NCI-H345 treated with DMSO at 0.1 percent for 48 hours (cell line): ENCODE measurements at regions not wholly inside any gene's neighbourhood (a gene's known extent, or its start where the extent isn't known, plus 50 kb on each side); places are given as distances from the start of the nearest gene placed in this dataset.

Experiments
- DNase-seq: peaks from one replicate; lab custom pipeline; 2025; ENCODE audit not compliant: unreplicated experiment; lab: John Stamatoyannopoulos, UW

- no peak for DNase-seq
These were observed 151.1 kb downstream of the LRRC70 start for GRCh38 chr5:62729675-62730074.

- DNase-seq: no peak
These were observed 149.2 kb downstream of the LRRC70 start for GRCh38 chr5:62727861-62728260.

GRCh38 chr5:62727184-62727583 is 148.6 kb downstream of the LRRC70 start:
- no peak for DNase-seq

GRCh38 chr5:62722360-62722759 is 143.7 kb downstream of the LRRC70 start:
- no peak for DNase-seq

- no peak for DNase-seq
These were observed 141.4 kb downstream of the LRRC70 start for GRCh38 chr5:62720031-62720441.

GRCh38 chr5:62719061-62719720 is 140.6 kb downstream of the LRRC70 start:
- no peak for DNase-seq

- DNase-seq: no peak
These were observed 139.7 kb downstream of the LRRC70 start for GRCh38 chr5:62718324-62718723.

GRCh38 chr5:62717301-62717933 is 138.8 kb downstream of the LRRC70 start:
- no peak for DNase-seq

- no peak for DNase-seq
These were observed 135.7 kb downstream of the LRRC70 start for GRCh38 chr5:62714296-62714695.

GRCh38 chr5:62708481-62709325 is 130.1 kb downstream of the LRRC70 start:
- no peak for DNase-seq

- no peak for DNase-seq
These were observed 128.9 kb downstream of the LRRC70 start for GRCh38 chr5:62707563-62707962.

- DNase-seq: no peak
These were observed 128.5 kb downstream of the LRRC70 start for GRCh38 chr5:62707131-62707530.

- DNase-seq: no peak
These were observed 126.4 kb downstream of the LRRC70 start for GRCh38 chr5:62705022-62705421.

GRCh38 chr5:62702126-62702525 is 123.5 kb downstream of the LRRC70 start:
- DNase-seq: no peak

GRCh38 chr5:62701036-62701435 is 122.4 kb downstream of the LRRC70 start:
- DNase-seq: no peak

GRCh38 chr5:62698756-62699155 is 120.1 kb downstream of the LRRC70 start:
- no peak for DNase-seq

- DNase-seq: no peak
These were observed 116.7 kb downstream of the LRRC70 start for GRCh38 chr5:62695274-62695673.

GRCh38 chr5:62692946-62693713 is 114.5 kb downstream of the LRRC70 start:
- DNase-seq: no peak

GRCh38 chr5:62691946-62692345 is 113.3 kb downstream of the LRRC70 start:
- DNase-seq: no peak

GRCh38 chr5:62690421-62690820 is 111.8 kb downstream of the LRRC70 start:
- DNase-seq: no peak
